ENCODE measurements at regions not wholly inside any gene's neighbourhood (a gene's known extent, or its start where the extent isn't known, plus 50 kb on each side); places are given as distances from the start of the nearest gene placed in this dataset.

DNA sequence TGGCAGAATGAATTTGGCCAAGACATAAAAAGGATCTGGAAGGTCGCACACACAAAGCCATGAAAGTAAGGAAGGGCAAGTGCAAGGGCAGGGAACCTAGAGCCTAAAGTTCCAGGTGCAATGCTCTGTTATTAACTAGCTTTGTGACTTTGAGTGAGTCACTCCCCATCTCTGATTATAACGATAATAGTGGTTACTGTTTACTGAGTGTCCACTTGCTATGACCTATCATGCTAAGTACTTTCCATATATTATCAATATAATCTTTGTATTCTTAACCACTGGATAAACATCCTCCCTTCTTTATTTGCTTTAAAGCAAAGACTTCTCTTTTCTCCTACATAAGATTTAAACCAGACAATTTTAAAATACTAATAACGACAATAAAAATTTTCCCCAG is 504.6 kb upstream of the BRINP1 start:
- TF ChIP-seq POLR2AphosphoS5 (IDR thresholded peaks at IDR 0.05; ENCODE audit: low read depth, low read length) (no peak), CTCF (IDR thresholded peaks at IDR 0.05) (no peak), SIN3A (IDR thresholded peaks at IDR 0.05; ENCODE audit: borderline replicate concordance, insufficient read depth, low read depth, low read length) (no peak), REST (IDR thresholded peaks at IDR 0.05; ENCODE audit: insufficient read depth in 1 of 2, low read depth in 2 of 2, low read length in 1 of 2) (no peak), TCF7L2 (IDR thresholded peaks at IDR 0.05; ENCODE audit: low read depth, low read length) (no peak)
